22Rv1 (cell line): ENCODE measurements at regions not wholly inside any gene's neighbourhood (a gene's known extent, or its start where the extent isn't known, plus 50 kb on each side); places are given as distances from the start of the nearest gene placed in this dataset.

Experiments used
- ZFX ChIP-seq: fragments of 450-650 bp; IDR thresholded peaks from 2 replicates; pipeline ENCODE4 v1.6.1; 2017; ENCODE audit warnings: antibody characterized with exemption, borderline replicate concordance
- TF ChIP-seq, protein P1 (sequence below): fragments of 450-650 bp; IDR thresholded peaks from 2 replicates; pipeline ENCODE4 v1.5.1; 2017; ENCODE audit warnings: mild to moderate bottlenecking

DNA sequence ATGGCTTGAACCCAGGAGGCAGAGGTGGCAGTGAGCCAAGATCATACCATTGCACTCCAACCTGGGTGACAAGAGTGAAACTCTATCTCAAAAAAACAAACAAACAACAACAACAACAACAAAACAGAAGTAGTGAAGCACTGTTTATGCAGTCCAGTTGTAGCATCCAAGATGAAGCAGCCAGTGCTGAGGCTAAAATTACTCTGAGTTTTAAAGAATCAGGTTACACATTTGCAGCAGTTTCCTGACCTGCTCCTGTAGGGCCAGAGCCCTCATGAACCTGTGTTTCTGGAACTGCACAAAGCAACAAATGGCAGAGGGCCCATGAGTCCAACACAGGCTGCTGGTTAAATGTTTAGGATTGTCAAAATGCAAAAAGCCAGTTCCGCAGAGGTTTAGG lies 499.5 kb upstream of the PSMD7 start:
- TF ChIP-seq, protein P1, sequence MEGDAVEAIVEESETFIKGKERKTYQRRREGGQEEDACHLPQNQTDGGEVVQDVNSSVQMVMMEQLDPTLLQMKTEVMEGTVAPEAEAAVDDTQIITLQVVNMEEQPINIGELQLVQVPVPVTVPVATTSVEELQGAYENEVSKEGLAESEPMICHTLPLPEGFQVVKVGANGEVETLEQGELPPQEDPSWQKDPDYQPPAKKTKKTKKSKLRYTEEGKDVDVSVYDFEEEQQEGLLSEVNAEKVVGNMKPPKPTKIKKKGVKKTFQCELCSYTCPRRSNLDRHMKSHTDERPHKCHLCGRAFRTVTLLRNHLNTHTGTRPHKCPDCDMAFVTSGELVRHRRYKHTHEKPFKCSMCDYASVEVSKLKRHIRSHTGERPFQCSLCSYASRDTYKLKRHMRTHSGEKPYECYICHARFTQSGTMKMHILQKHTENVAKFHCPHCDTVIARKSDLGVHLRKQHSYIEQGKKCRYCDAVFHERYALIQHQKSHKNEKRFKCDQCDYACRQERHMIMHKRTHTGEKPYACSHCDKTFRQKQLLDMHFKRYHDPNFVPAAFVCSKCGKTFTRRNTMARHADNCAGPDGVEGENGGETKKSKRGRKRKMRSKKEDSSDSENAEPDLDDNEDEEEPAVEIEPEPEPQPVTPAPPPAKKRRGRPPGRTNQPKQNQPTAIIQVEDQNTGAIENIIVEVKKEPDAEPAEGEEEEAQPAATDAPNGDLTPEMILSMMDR, result no peak
- TF ChIP-seq ZFX, result no peak
